IMR-90 (cell line): ENCODE measurements at regions not wholly inside any gene's neighbourhood (a gene's known extent, or its start where the extent isn't known, plus 50 kb on each side); places are given as distances from the start of the nearest gene placed in this dataset.

Source experiments
- ATAC-seq: fragments of 200-7000 bp; cut with Tn5 transposase; 2 replicates; pipeline ENCODE4 v1.9.1; 2020; ENCODE audit warnings: low read depth, mild to moderate bottlenecking, moderate library complexity
- BruUV-seq: library from RNA; stranded (reverse); fragments of 400-500 nt; replicated peaks from 2 replicates; lab custom pipeline; 2021; lab: Mats Ljungman, UMichigan
- CTCF ChIA-PET: fragments of 300-600 bp; formaldehyde crosslinking; extraction: SDS; loops from one replicate; lab custom pipeline; 2021; ENCODE audit warnings: antibody characterized with exemption; lab: Yijun Ruan, JAX
- POLR2A ChIA-PET: fragments of 300-600 bp; sonication (Branson Sonifier 250); formaldehyde crosslinking; loops from one replicate; lab custom pipeline; 2022; ENCODE audit warnings: antibody characterized with exemption; ENCODE audit not compliant: unreplicated experiment; lab: Charles Lee
- DNase-seq: peaks from one replicate; pipeline ENCODE4 v3.0.0; 2013
- H2AFZ ChIP-seq: replicated peaks from 2 replicates; pipeline ENCODE3; 2013; ENCODE audit warnings: low read length, mild to moderate bottlenecking; ENCODE audit not compliant: poor library complexity
- H2AK5ac ChIP-seq: 2 replicates; pipeline ENCODE4 v1.6.1; 2013; ENCODE audit warnings: low read depth, low read length, inconsistent platforms
- H2AK9ac ChIP-seq: replicated peaks from 2 replicates; pipeline ENCODE3; 2013; ENCODE audit warnings: mild to moderate bottlenecking, low read depth, low read length, moderate library complexity; ENCODE audit not compliant: poor library complexity
- H2BK120ac ChIP-seq: 2 replicates; pipeline ENCODE4 v1.6.1; 2013; ENCODE audit warnings: low read depth, low read length, inconsistent platforms
- H2BK15ac ChIP-seq: 3 replicates; pipeline ENCODE4 v1.6.1; 2013; ENCODE audit warnings: low read depth, low read length, inconsistent platforms
- H2BK20ac ChIP-seq: 2 replicates; pipeline ENCODE4 v1.6.1; 2013; ENCODE audit warnings: low read depth, mild to moderate bottlenecking, inconsistent platforms, low read length, moderate library complexity
- H2BK5ac ChIP-seq: 2 replicates; pipeline ENCODE4 v1.6.1; 2013; ENCODE audit warnings: mild to moderate bottlenecking, low read depth, low read length, inconsistent platforms; ENCODE audit not compliant: poor library complexity, severe bottlenecking
- H3K14ac ChIP-seq: replicated peaks from 2 replicates; pipeline ENCODE4 v1.6.1; 2013; ENCODE audit warnings: low read depth, low read length, inconsistent platforms
- H3K18ac ChIP-seq: 2 replicates; pipeline ENCODE4 v1.6.1; 2013; ENCODE audit warnings: low read depth, low read length, control low read depth
- H3K23ac ChIP-seq: 2 replicates; pipeline ENCODE4 v1.6.1; 2013; ENCODE audit warnings: low read depth, low read length, inconsistent platforms
- H3K27ac ChIP-seq: 2 replicates; pipeline ENCODE4 v1.5.1; 2013; ENCODE audit warnings: mild to moderate bottlenecking, control low read depth, low read length; ENCODE audit not compliant: insufficient read depth
- H3K27me3 ChIP-seq: 2 replicates; pipeline ENCODE4 v1.6.1; 2013; ENCODE audit warnings: low read length; ENCODE audit not compliant: control insufficient read depth, insufficient read depth
- H3K36me3 ChIP-seq: 2 replicates; pipeline ENCODE4 v1.6.1; 2013; ENCODE audit warnings: low read length, mixed read lengths; ENCODE audit not compliant: control insufficient read depth, insufficient read depth
- H3K4ac ChIP-seq: 2 replicates; pipeline ENCODE4 v1.6.1; 2013; ENCODE audit warnings: low read depth, low read length, inconsistent platforms
- H3K4me1 ChIP-seq: 2 replicates; pipeline ENCODE4 v1.6.1; 2013; ENCODE audit warnings: low read length, mixed read lengths; ENCODE audit not compliant: control insufficient read depth, insufficient read depth
- H3K4me2 ChIP-seq: 2 replicates; pipeline ENCODE4 v1.6.1; 2013; ENCODE audit warnings: low read depth, mild to moderate bottlenecking, control low read depth, low read length, moderate library complexity
- H3K4me3 ChIP-seq: 2 replicates; pipeline ENCODE4 v1.5.1; 2013; ENCODE audit warnings: low read depth, mild to moderate bottlenecking, control low read depth, low read length, moderate library complexity; ENCODE audit not compliant: insufficient read depth
- H3K56ac ChIP-seq: 2 replicates; pipeline ENCODE4 v1.6.1; 2013; ENCODE audit warnings: low read length, inconsistent platforms; ENCODE audit not compliant: insufficient read depth; ENCODE audit errors: extremely low read depth
- H3K79me1 ChIP-seq, 2 experiments: 2 replicates each; pipeline ENCODE4 v1.6.1; 2013; ENCODE audit warnings: low read length in 2 of 2, inconsistent platforms in 1 of 2, low read depth in 1 of 2
- H3K9ac ChIP-seq: 2 replicates; pipeline ENCODE4 v1.6.1; 2013; ENCODE audit warnings: low read depth, low read length, control low read depth
- H3K9me1 ChIP-seq: 2 replicates; pipeline ENCODE4 v1.6.1; 2013; ENCODE audit warnings: low read length, inconsistent platforms; ENCODE audit not compliant: insufficient read depth
- H3K9me3 ChIP-seq: 2 replicates; pipeline ENCODE4 v1.6.1; 2013; ENCODE audit warnings: low read length; ENCODE audit not compliant: control insufficient read depth, insufficient read depth
- H4K20me1 ChIP-seq: 2 replicates; pipeline ENCODE4 v1.6.1; 2013; ENCODE audit warnings: low read length, inconsistent platforms; ENCODE audit not compliant: insufficient read depth
- H4K5ac ChIP-seq: 2 replicates; pipeline ENCODE4 v1.6.1; 2013; ENCODE audit warnings: mild to moderate bottlenecking, low read depth, low read length, control low read depth
- H4K8ac ChIP-seq, 2 experiments: 2 replicates each; pipeline ENCODE4 v1.6.1; 2013; ENCODE audit warnings: low read depth in 2 of 2, low read length in 2 of 2, control low read depth in 1 of 2, inconsistent platforms in 1 of 2
- H4K91ac ChIP-seq: 2 replicates; pipeline ENCODE4 v1.6.1; 2013; ENCODE audit warnings: low read depth, low read length, inconsistent platforms; ENCODE audit not compliant: insufficient read depth
- BHLHE40 ChIP-seq: fragments of 150-350 bp; IDR thresholded peaks from 2 replicates; pipeline ENCODE4 v1.6.1; 2016; ENCODE audit warnings: mild to moderate bottlenecking, low read depth, low read length
- CHD1 ChIP-seq: IDR thresholded peaks from 2 replicates; pipeline ENCODE4 v1.6.1; 2012; ENCODE audit warnings: low read depth, low read length, improper control_type of control experiment
- MAFK ChIP-seq: IDR thresholded peaks from 2 replicates; pipeline ENCODE4 v1.6.1; 2012; ENCODE audit warnings: low read depth, low read length, improper control_type of control experiment
- POLR2A ChIP-seq: IDR thresholded peaks from 2 replicates; pipeline ENCODE4 v1.6.1; 2012; ENCODE audit warnings: mild to moderate bottlenecking, low read depth, low read length
- WGBS, 2 experiments: methylation state at CpG; one replicate each; pipeline versions ENCODE4 v1.1.5 to v1.1.7; 2013; ENCODE audit warnings: missing lambda C conversion rate in 2 of 2; ENCODE audit not compliant: insufficient read length in 1 of 2; ENCODE audit errors: extremely low coverage in 2 of 2; 5-methylcytosine and 5-hydroxymethylcytosine counted together
- dilution Hi-C: fragments of 300-500 bp; cut with HindIII; formaldehyde crosslinking; loops from one replicate; pipeline ENCODE4 v1.14.3; 2018; ENCODE audit warnings: low sequenced_read_pairs; ENCODE audit not compliant: unreplicated experiment
- in situ Hi-C: fragments of 300-500 bp; cut with MboI; formaldehyde crosslinking; loops from 3 replicates; pipeline ENCODE4 v1.14.3; 2019; ENCODE audit warnings: low sequenced_read_pairs, inconsistent platforms, mixed read lengths
- intact Hi-C: fragments of 100-400 bp; cut with micrococcal nuclease; formaldehyde crosslinking; loops from 2 replicates; pipeline ENCODE4 v1.10.0; 2022
- TF ChIP-seq, protein P1 (sequence below): conservative IDR thresholded peaks from 2 replicates; pipeline ENCODE4 v1.5.1; 2012; ENCODE audit warnings: mild to moderate bottlenecking, low read depth, low read length, improper control_type of control experiment

DNA sequence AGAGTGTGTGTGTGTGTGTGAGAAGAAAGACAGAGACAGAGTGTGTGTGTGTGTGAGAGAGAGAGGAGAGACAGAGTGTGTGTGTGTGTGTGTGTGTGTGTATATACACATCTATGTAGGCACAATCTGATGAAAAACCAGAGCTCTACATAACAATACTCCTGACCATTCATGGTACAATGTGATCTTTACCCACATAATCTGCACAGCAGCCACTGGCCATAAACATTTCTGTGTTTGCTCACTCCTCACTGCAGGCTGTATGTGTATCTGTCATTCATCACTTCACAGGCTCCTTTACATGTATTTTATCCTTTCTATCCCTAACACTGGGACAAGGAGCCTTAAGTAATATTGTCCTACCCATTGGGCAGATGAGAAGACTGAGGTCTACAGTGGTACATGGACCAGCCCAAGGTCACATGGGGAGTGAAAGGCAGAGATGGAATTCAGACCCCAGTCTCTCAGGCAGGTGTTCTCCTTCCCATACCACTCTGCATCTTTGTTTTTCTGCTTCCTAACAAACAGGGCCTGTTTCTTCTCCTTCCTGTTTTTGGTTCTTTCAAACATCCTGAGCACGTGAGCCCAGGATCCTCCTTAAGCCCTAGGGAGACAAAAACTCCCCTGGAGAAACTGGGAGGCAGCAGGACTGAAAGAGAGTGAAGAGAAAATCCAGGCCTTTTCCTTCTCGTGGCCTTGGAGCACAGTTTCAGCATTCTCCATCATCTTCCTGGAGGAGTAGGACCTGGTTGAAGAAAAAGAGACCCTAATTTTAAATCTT is 201.7 kb upstream of the MSX2 start (continued):
- TF ChIP-seq CHD1 (no peak), POLR2A (no peak)

DNA sequence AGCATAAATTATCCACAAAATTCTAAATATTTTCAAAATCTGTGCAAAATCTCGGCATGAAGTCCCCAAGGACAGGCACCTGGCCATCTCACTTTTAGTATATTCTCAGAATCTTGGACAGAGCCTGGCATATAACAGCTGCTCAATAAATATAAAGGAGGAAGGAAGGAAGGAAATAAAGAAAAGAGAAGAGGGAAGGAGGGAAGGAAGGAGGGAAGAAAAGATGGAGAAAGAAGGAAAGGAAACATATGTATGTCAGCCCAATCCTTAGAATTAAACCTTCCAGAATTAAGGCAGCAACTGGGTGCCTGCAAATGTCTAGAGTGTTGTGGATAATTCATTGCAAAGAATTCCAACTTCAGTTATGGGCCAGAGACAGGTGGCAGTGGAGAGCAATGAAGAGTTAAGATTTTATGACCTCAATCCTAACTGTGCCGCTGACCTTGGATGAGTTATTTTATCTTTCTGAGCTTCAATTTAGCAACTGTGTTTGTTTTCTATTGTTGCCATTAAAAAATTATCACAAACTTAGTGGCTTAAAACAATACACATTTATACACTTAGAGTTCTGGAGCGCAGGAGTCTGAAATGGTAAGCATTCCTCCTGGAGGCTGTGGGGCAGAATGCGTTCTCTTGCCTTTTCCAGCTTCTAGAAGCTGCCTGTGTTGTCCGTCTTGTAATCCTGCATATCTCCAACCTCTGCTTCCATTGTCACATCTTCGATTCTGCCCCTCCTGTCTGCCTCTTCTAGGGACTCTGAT is 200.9 kb upstream of the MSX2 start:
- ATAC-seq (no peak), DNase-seq (no peak)
- Histone ChIP-seq H3K79me1 (no peaks in the 10 kb centered on the region), H3K4ac (no peak overlapping the region), H2BK5ac (no peak overlapping the region), H3K23ac (no peak overlapping the region), H3K4me1 (peaks cover 10% of the 10 kb centered on the region), H3K27ac (no peak overlapping the region), H3K56ac (no peak overlapping the region), H4K5ac (no peak overlapping the region), H2AK5ac (no peak overlapping the region), H3K36me3 (no peaks in the 10 kb centered on the region), H2BK20ac (no peak overlapping the region; the same call in 1 of the 2 replicates), H3K27me3 (no peaks in the 10 kb centered on the region), H2AFZ (no peak overlapping the region), H2BK120ac (no peak overlapping the region), H2AK9ac (no peak overlapping the region), H3K4me2 (no peak overlapping the region), H4K8ac (no peak overlapping the region), H4K91ac (no peak overlapping the region), H3K14ac (no peak overlapping the region), H3K9me1 (no peaks in the 10 kb centered on the region; the same call in 1 of the 2 replicates), H3K4me3 (no peak overlapping the region), H3K9ac (no peak overlapping the region), H3K18ac (no peak overlapping the region), H2BK15ac (no peak overlapping the region), H3K9me3 (no peaks in the 10 kb centered on the region), H4K20me1 (no peaks in the 10 kb centered on the region)
- TF ChIP-seq, protein P1, sequence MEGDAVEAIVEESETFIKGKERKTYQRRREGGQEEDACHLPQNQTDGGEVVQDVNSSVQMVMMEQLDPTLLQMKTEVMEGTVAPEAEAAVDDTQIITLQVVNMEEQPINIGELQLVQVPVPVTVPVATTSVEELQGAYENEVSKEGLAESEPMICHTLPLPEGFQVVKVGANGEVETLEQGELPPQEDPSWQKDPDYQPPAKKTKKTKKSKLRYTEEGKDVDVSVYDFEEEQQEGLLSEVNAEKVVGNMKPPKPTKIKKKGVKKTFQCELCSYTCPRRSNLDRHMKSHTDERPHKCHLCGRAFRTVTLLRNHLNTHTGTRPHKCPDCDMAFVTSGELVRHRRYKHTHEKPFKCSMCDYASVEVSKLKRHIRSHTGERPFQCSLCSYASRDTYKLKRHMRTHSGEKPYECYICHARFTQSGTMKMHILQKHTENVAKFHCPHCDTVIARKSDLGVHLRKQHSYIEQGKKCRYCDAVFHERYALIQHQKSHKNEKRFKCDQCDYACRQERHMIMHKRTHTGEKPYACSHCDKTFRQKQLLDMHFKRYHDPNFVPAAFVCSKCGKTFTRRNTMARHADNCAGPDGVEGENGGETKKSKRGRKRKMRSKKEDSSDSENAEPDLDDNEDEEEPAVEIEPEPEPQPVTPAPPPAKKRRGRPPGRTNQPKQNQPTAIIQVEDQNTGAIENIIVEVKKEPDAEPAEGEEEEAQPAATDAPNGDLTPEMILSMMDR, result peak; percentile 21
- TF ChIP-seq BHLHE40, result no peak
- no peak for TF ChIP-seq MAFK
- dilution Hi-C loops, result no loop called here
- intact Hi-C loops, result no loop called here
- in situ Hi-C loops, result no loop called here
- POLR2A ChIA-PET, result no interaction called here
- no TSS peak for BruUV-seq
- CTCF ChIA-PET, result interaction anchor here (1.1 kb wide), 2 partner anchors 15 to 89 kb away, joined by 3 to 5 read pairs; no protein-coding TSS in a partner anchor
- 29% methylated on average over 1 of the region's 6 CpGs; no CpG with 5 or more reads in 1 of the 2 experiments for WGBS, 2 experiments
